ENCODE measurements at regions not wholly inside any gene's neighbourhood (a gene's known extent, or its start where the extent isn't known, plus 50 kb on each side); places are given as distances from the start of the nearest gene placed in this dataset.

DNA sequence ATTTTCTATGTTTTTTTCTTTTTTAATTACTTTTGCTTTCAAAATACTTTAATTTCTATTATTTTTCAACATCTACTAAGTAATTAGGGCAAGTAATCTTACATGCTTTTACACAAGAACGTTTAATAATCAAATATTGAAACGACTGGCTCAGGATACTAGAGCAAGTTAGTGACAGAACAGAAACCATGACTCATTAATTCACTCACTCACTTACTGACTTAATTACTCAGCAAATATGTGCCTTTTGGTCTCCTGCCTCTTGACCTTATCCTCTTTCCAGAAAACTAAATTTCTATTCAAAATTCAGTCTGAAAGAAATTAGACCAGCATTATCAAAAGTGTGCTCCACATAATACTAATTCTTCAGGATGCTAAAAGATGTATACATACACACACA is 314.9 kb upstream of the TEX13C start:
- no peak overlapping the region for H3K9ac ChIP-seq (ENCODE audit: low read length)
- ChIA-PET RAD21 (ENCODE audit: low non-redundant PET in 1 of 2, low total read pairs in 2 of 2, uncharacterized antibody in 2 of 2, unreplicated experiment in 2 of 2) (no interaction called here), POLR2A (no interaction called here), CTCF (no interaction called here)
- H4K20me1 ChIP-seq (ENCODE audit: insufficient read depth) = no peaks in the 10 kb centered on the region
- no peak overlapping the region for H2AFZ ChIP-seq (ENCODE audit: low read depth, low read length, poor library complexity, severe bottlenecking)
- intact Hi-C loops (cut with micrococcal nuclease) = no loop called here
- TF ChIP-seq POLR2AphosphoS5 (IDR thresholded peaks at IDR 0.05; ENCODE audit: low read depth, low read length) (no peak), SP1 (IDR thresholded peaks at IDR 0.05; ENCODE audit: low read depth) (no peak), ZFX (IDR thresholded peaks at IDR 0.05) (no peak), EZH2 (IDR thresholded peaks at IDR 0.05) (no peak), ZNF274 (IDR thresholded peaks at IDR 0.05; ENCODE audit: low read depth, low read length) (no peak), JUND (IDR thresholded peaks at IDR 0.05) (no peak), FOSL1 (IDR thresholded peaks at IDR 0.05; ENCODE audit: low read depth) (no peak), EZH2phosphoT487 (IDR thresholded peaks at IDR 0.05; ENCODE audit: borderline replicate concordance) (no peak), SIN3A (IDR thresholded peaks at IDR 0.05; ENCODE audit: low read depth) (no peak)
- TF ChIP-seq, protein P1, sequence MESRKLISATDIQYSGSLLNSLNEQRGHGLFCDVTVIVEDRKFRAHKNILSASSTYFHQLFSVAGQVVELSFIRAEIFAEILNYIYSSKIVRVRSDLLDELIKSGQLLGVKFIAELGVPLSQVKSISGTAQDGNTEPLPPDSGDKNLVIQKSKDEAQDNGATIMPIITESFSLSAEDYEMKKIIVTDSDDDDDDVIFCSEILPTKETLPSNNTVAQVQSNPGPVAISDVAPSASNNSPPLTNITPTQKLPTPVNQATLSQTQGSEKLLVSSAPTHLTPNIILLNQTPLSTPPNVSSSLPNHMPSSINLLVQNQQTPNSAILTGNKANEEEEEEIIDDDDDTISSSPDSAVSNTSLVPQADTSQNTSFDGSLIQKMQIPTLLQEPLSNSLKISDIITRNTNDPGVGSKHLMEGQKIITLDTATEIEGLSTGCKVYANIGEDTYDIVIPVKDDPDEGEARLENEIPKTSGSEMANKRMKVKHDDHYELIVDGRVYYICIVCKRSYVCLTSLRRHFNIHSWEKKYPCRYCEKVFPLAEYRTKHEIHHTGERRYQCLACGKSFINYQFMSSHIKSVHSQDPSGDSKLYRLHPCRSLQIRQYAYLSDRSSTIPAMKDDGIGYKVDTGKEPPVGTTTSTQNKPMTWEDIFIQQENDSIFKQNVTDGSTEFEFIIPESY (IDR thresholded peaks at IDR 0.05; ENCODE audit: extremely low read depth, insufficient replicate concordance, low read length) = no peak
- TF ChIP-seq, protein P2, sequence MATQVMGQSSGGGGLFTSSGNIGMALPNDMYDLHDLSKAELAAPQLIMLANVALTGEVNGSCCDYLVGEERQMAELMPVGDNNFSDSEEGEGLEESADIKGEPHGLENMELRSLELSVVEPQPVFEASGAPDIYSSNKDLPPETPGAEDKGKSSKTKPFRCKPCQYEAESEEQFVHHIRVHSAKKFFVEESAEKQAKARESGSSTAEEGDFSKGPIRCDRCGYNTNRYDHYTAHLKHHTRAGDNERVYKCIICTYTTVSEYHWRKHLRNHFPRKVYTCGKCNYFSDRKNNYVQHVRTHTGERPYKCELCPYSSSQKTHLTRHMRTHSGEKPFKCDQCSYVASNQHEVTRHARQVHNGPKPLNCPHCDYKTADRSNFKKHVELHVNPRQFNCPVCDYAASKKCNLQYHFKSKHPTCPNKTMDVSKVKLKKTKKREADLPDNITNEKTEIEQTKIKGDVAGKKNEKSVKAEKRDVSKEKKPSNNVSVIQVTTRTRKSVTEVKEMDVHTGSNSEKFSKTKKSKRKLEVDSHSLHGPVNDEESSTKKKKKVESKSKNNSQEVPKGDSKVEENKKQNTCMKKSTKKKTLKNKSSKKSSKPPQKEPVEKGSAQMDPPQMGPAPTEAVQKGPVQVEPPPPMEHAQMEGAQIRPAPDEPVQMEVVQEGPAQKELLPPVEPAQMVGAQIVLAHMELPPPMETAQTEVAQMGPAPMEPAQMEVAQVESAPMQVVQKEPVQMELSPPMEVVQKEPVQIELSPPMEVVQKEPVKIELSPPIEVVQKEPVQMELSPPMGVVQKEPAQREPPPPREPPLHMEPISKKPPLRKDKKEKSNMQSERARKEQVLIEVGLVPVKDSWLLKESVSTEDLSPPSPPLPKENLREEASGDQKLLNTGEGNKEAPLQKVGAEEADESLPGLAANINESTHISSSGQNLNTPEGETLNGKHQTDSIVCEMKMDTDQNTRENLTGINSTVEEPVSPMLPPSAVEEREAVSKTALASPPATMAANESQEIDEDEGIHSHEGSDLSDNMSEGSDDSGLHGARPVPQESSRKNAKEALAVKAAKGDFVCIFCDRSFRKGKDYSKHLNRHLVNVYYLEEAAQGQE (IDR thresholded peaks at IDR 0.05; ENCODE audit: low read depth) = no peak
- TF ChIP-seq, protein P3, sequence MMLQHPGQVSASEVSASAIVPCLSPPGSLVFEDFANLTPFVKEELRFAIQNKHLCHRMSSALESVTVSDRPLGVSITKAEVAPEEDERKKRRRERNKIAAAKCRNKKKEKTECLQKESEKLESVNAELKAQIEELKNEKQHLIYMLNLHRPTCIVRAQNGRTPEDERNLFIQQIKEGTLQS (IDR thresholded peaks at IDR 0.05) = no peak
- TF ChIP-seq, protein P4, sequence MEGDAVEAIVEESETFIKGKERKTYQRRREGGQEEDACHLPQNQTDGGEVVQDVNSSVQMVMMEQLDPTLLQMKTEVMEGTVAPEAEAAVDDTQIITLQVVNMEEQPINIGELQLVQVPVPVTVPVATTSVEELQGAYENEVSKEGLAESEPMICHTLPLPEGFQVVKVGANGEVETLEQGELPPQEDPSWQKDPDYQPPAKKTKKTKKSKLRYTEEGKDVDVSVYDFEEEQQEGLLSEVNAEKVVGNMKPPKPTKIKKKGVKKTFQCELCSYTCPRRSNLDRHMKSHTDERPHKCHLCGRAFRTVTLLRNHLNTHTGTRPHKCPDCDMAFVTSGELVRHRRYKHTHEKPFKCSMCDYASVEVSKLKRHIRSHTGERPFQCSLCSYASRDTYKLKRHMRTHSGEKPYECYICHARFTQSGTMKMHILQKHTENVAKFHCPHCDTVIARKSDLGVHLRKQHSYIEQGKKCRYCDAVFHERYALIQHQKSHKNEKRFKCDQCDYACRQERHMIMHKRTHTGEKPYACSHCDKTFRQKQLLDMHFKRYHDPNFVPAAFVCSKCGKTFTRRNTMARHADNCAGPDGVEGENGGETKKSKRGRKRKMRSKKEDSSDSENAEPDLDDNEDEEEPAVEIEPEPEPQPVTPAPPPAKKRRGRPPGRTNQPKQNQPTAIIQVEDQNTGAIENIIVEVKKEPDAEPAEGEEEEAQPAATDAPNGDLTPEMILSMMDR (IDR thresholded peaks at IDR 0.05 in 2 of 3, conservative IDR thresholded peaks at IDR 0.05 in 1 of 3; ENCODE audit: borderline replicate concordance in 1 of 3, insufficient read depth in 1 of 3, low read depth in 2 of 3, low read length in 2 of 3) = no peak
- no peak overlapping the region for H3K27ac ChIP-seq (ENCODE audit: low read depth, low read length)
- no peaks in the 10 kb centered on the region for H3K36me3 ChIP-seq (ENCODE audit: control insufficient read depth in 1 of 2, insufficient read depth in 2 of 2, low read length in 2 of 2)
- H3K4me1 ChIP-seq (ENCODE audit: control insufficient read depth in 1 of 2, insufficient read depth in 2 of 2, low read length in 2 of 2) = no peaks in the 10 kb centered on the region
- H3K27me3 ChIP-seq (ENCODE audit: insufficient read depth, low read length) = no peaks in the 10 kb centered on the region
- DNase-seq (ENCODE audit: low read depth, low spot score) (no peak), ATAC-seq (no peak)
- H3K4me2 ChIP-seq (ENCODE audit: low read length) = no peak overlapping the region
- no peaks in the 10 kb centered on the region for H3K9me3 ChIP-seq (ENCODE audit: control insufficient read depth in 1 of 2, insufficient read depth in 1 of 2, low read depth in 1 of 2, low read length in 2 of 2)
- BruUV-seq (replicated peaks) = no TSS peak
- no peak overlapping the region for H3K4me3 ChIP-seq (replicated peaks in 1 of 2; ENCODE audit: low read depth in 1 of 2, low read length in 2 of 2)
- no peaks in the 10 kb centered on the region for H3K9me2 ChIP-seq (ENCODE audit: insufficient read depth)
- no peaks in the 10 kb centered on the region for H3K79me2 ChIP-seq (ENCODE audit: insufficient read depth, low read length)

Data from HCT116 (cell line).